ENCODE measurements at regions not wholly inside any gene's neighbourhood (a gene's known extent, or its start where the extent isn't known, plus 50 kb on each side); places are given as distances from the start of the nearest gene placed in this dataset.

DNA sequence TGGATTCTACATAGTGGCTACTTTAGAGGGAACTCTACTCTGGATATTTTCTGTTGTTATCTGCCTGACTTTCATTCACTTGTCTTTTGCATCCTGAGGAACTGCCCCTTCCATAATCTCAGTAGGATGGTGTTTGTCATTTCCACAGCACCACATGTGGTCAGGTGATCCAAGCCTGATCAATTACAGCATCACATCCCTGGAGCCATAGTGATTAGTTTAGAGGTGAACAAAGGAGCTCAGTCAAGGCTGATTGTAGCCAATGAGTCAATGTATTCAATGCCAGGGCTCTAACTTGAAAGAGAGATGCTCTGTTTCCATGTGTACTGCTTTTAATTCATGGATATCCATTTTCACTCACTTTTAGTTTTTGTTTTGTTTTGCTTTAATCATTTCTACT, 478.7 kb upstream of the ADAMTS9 start:
- TF ChIP-seq, protein P1, sequence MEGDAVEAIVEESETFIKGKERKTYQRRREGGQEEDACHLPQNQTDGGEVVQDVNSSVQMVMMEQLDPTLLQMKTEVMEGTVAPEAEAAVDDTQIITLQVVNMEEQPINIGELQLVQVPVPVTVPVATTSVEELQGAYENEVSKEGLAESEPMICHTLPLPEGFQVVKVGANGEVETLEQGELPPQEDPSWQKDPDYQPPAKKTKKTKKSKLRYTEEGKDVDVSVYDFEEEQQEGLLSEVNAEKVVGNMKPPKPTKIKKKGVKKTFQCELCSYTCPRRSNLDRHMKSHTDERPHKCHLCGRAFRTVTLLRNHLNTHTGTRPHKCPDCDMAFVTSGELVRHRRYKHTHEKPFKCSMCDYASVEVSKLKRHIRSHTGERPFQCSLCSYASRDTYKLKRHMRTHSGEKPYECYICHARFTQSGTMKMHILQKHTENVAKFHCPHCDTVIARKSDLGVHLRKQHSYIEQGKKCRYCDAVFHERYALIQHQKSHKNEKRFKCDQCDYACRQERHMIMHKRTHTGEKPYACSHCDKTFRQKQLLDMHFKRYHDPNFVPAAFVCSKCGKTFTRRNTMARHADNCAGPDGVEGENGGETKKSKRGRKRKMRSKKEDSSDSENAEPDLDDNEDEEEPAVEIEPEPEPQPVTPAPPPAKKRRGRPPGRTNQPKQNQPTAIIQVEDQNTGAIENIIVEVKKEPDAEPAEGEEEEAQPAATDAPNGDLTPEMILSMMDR (IDR thresholded peaks at IDR 0.05; ENCODE audit: insufficient read depth, low read length), result no peak
- no peak for TF ChIP-seq GABPA (IDR thresholded peaks at IDR 0.05; ENCODE audit: low read depth)
- TF ChIP-seq POLR2AphosphoS5 (IDR thresholded peaks at IDR 0.05; ENCODE audit: low read depth), result no peak
- TF ChIP-seq, protein P2, sequence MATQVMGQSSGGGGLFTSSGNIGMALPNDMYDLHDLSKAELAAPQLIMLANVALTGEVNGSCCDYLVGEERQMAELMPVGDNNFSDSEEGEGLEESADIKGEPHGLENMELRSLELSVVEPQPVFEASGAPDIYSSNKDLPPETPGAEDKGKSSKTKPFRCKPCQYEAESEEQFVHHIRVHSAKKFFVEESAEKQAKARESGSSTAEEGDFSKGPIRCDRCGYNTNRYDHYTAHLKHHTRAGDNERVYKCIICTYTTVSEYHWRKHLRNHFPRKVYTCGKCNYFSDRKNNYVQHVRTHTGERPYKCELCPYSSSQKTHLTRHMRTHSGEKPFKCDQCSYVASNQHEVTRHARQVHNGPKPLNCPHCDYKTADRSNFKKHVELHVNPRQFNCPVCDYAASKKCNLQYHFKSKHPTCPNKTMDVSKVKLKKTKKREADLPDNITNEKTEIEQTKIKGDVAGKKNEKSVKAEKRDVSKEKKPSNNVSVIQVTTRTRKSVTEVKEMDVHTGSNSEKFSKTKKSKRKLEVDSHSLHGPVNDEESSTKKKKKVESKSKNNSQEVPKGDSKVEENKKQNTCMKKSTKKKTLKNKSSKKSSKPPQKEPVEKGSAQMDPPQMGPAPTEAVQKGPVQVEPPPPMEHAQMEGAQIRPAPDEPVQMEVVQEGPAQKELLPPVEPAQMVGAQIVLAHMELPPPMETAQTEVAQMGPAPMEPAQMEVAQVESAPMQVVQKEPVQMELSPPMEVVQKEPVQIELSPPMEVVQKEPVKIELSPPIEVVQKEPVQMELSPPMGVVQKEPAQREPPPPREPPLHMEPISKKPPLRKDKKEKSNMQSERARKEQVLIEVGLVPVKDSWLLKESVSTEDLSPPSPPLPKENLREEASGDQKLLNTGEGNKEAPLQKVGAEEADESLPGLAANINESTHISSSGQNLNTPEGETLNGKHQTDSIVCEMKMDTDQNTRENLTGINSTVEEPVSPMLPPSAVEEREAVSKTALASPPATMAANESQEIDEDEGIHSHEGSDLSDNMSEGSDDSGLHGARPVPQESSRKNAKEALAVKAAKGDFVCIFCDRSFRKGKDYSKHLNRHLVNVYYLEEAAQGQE (IDR thresholded peaks at IDR 0.05; ENCODE audit: insufficient replicate concordance, low read depth), result no peak

Measured in HL-60 (cell line).